ENCODE measurements at regions not wholly inside any gene's neighbourhood (a gene's known extent, or its start where the extent isn't known, plus 50 kb on each side); places are given as distances from the start of the nearest gene placed in this dataset.

DNA sequence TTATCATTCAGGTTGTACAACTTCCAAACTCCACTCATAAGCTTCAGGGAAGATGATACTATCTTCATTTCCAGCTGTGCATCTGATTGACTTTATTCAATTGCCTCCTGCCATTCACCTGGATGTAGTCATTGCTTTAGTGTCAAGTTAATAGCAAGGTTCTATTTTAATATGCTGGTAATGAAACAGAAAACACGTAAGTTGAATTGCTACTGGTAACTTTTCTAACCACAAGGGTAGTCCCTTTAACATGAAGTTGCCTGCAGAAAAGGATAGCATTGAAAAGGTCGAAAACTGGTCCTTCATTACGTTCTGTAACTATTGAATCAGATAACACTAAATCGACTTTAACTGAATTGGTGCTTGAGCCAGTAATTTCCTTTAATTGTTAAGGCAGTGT lies 459.4 kb upstream of the CDH6 start:
- peaks cover 0 to 6% of the 10 kb centered on the region in 2 donors for H3K9me3 ChIP-seq (ENCODE audit: control insufficient read depth in 1 of 2, low read length in 2 of 2)
- H3K27ac ChIP-seq (ENCODE audit: low read length): no peak overlapping the region
- no peaks in the 10 kb centered on the region for H3K27me3 ChIP-seq (ENCODE audit: low read depth, low read length)
- H3K4me3 ChIP-seq (ENCODE audit: low read depth in 1 of 2, low read length in 2 of 2): no peak overlapping the region
- no peaks in the 10 kb centered on the region for H3K36me3 ChIP-seq (ENCODE audit: control insufficient read depth in 1 of 2, insufficient read depth in 2 of 2, low read length in 2 of 2)
- no peaks in the 10 kb centered on the region for H3K4me1 ChIP-seq (ENCODE audit: control insufficient read depth in 1 of 2, insufficient read depth in 2 of 2, low read length in 2 of 2)

DNA sequence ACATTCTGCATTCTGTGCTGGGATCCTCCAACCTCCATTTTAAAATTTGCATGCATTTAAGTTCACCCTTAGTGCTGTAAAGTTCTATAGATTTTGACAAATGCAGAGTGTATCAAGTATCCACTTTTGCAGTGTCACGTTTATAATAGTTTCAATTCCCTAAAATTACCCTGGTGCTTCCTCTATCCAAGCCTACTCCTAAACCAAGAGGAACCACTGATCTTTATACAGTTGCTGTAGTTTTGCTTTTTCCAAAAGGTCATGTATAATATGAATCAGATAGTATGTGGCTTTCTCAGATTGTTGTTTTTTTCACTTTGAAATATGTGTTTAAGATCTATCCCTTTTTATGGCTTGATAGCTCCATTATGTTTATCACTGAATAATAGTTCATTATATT lies 468.4 kb upstream of the CDH6 start:
- Histone ChIP-seq H3K27ac (ENCODE audit: low read length) (no peak overlapping the region), H3K4me3 (ENCODE audit: low read depth in 1 of 2, low read length in 2 of 2) (no peak overlapping the region), H3K9me3 (ENCODE audit: control insufficient read depth in 1 of 2, low read length in 2 of 2) (peaks cover 0 to 5% of the 10 kb centered on the region in 2 donors), H3K27me3 (ENCODE audit: low read depth, low read length) (no peaks in the 10 kb centered on the region), H3K4me1 (ENCODE audit: control insufficient read depth in 1 of 2, insufficient read depth in 2 of 2, low read length in 2 of 2) (no peaks in the 10 kb centered on the region), H3K36me3 (ENCODE audit: control insufficient read depth in 1 of 2, insufficient read depth in 2 of 2, low read length in 2 of 2) (no peaks in the 10 kb centered on the region)

DNA sequence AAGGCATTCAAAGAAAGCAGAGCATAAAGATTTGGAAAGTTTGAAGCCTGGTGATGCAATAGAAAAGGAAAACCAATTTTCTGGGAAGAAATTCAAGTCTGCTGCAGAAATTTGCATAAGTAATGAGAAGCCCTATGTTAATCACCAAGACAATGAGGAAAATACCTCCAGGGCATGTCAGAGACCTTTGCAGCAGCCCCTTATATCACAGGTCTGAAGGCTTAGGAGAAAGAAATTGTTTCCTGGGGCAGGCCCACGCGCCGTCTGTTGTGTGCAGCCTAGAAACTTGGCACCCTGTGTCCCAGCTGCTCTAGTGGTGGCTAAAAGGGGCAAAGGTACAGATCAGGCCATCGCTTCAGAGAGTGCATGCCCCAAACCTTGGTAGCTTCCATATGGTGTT lies 495.3 kb upstream of the CDH6 start:
- H3K4me1 ChIP-seq (ENCODE audit: control insufficient read depth in 1 of 2, insufficient read depth in 2 of 2, low read length in 2 of 2): no peaks in the 10 kb centered on the region
- H3K4me3 ChIP-seq (ENCODE audit: low read depth in 1 of 2, low read length in 2 of 2): no peak overlapping the region
- no peak overlapping the region for H3K27ac ChIP-seq (ENCODE audit: low read length)
- H3K27me3 ChIP-seq (ENCODE audit: low read depth, low read length): no peaks in the 10 kb centered on the region
- no peaks in the 10 kb centered on the region for H3K9me3 ChIP-seq (ENCODE audit: control insufficient read depth in 1 of 2, low read length in 2 of 2)
- no peaks in the 10 kb centered on the region for H3K36me3 ChIP-seq (ENCODE audit: control insufficient read depth in 1 of 2, insufficient read depth in 2 of 2, low read length in 2 of 2)

DNA sequence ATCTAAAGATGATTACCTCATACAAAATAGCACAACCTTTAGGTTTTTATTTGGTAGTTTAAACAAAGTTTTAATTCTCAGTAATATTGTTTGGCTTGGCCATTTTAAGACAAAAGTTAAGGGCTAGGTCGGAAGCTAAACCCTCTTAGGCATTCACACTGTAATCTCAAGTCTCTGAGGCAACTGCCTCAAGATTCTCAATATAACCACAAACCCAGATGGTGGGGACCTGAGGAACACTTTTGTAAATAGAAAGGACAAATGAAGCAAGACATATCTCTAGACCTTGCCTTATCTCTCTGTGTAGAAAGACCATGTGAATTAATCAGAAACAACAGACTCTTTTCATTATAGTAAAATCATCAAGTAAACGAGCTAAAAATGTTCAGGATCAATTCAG lies 500.2 kb upstream of the CDH6 start:
- H3K36me3 ChIP-seq (ENCODE audit: control insufficient read depth in 1 of 2, insufficient read depth in 2 of 2, low read length in 2 of 2): no peaks in the 10 kb centered on the region
- H3K4me1 ChIP-seq (ENCODE audit: control insufficient read depth in 1 of 2, insufficient read depth in 2 of 2, low read length in 2 of 2): no peaks in the 10 kb centered on the region
- no peak overlapping the region for H3K4me3 ChIP-seq (ENCODE audit: low read depth in 1 of 2, low read length in 2 of 2)
- H3K27ac ChIP-seq (ENCODE audit: low read length): no peak overlapping the region
- H3K27me3 ChIP-seq (ENCODE audit: low read depth, low read length): no peaks in the 10 kb centered on the region
- H3K9me3 ChIP-seq (ENCODE audit: control insufficient read depth in 1 of 2, low read length in 2 of 2): no peaks in the 10 kb centered on the region

DNA sequence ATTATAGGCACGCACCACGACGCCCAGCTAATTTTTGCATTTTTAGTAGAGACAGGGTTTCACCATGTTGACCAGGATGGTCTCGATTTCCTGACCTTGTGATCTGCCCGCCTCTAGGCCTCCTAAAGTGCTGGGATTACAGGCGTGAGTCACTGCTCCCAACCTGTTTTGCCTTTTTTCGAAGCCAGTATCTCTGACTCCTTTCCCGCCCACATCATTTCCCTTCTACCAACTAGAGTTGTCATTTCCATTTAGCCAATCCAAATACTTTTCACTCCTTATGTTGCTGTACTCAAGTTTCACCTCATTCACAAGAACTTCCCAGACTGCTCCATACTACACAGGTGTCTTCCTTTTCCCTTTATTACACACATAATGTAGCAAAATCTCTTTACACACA lies 502.6 kb upstream of the CDH6 start:
- H3K36me3 ChIP-seq (ENCODE audit: control insufficient read depth in 1 of 2, insufficient read depth in 2 of 2, low read length in 2 of 2): no peaks in the 10 kb centered on the region
- no peaks in the 10 kb centered on the region for H3K9me3 ChIP-seq (ENCODE audit: control insufficient read depth in 1 of 2, low read length in 2 of 2)
- no peak overlapping the region for H3K4me3 ChIP-seq (ENCODE audit: low read depth in 1 of 2, low read length in 2 of 2)
- no peak overlapping the region for H3K27ac ChIP-seq (ENCODE audit: low read length)
- no peaks in the 10 kb centered on the region for H3K4me1 ChIP-seq (ENCODE audit: control insufficient read depth in 1 of 2, insufficient read depth in 2 of 2, low read length in 2 of 2)
- no peaks in the 10 kb centered on the region for H3K27me3 ChIP-seq (ENCODE audit: low read depth, low read length)

DNA sequence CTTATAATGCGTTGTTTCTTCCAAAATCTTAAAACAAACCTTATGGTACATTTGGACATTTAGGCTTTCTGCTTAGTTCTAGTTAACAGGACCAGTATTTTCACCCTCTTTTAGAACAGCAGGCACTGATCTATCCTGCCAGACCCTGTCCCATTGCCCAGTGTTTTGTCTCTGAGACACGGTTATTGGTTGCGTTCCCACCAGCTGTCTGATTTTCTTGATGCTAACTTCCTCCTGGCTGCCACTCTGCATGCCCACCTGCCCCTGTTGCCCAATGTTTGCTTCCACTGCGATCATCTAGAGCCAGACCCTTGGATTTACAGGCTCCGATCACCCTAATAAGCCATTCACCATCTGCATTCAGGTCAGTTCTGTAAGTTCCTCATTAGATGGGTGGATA lies 506.0 kb upstream of the CDH6 start:
- Histone ChIP-seq H3K4me3 (ENCODE audit: low read depth in 1 of 2, low read length in 2 of 2) (no peak overlapping the region), H3K27ac (ENCODE audit: low read length) (no peak overlapping the region), H3K36me3 (ENCODE audit: control insufficient read depth in 1 of 2, insufficient read depth in 2 of 2, low read length in 2 of 2) (no peaks in the 10 kb centered on the region), H3K4me1 (ENCODE audit: control insufficient read depth in 1 of 2, insufficient read depth in 2 of 2, low read length in 2 of 2) (no peaks in the 10 kb centered on the region), H3K9me3 (ENCODE audit: control insufficient read depth in 1 of 2, low read length in 2 of 2) (no peaks in the 10 kb centered on the region), H3K27me3 (ENCODE audit: low read depth, low read length) (no peaks in the 10 kb centered on the region)

DNA sequence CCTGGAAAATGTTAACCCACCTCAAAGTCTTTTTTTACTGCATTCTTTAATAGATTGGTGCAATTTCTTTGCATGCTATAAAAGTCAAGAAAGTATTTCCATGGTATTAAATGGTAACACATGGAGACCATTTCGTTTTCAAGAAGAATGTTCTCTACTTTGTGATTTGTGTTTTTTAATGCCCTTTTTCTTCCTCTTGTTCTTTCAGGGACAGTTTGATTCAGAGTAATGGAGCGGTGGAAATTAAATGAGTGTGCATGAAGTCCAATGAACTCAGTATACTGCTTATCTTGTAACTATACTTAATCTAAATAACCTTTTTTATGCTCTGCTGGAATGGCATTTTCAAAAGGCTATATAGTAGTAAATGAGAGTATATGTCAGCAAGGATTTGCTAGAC lies 507.0 kb upstream of the CDH6 start:
- no peaks in the 10 kb centered on the region for H3K27me3 ChIP-seq (ENCODE audit: low read depth, low read length)
- no peak overlapping the region for H3K4me3 ChIP-seq (ENCODE audit: low read depth in 1 of 2, low read length in 2 of 2)
- no peaks in the 10 kb centered on the region for H3K36me3 ChIP-seq (ENCODE audit: control insufficient read depth in 1 of 2, insufficient read depth in 2 of 2, low read length in 2 of 2)

DNA sequence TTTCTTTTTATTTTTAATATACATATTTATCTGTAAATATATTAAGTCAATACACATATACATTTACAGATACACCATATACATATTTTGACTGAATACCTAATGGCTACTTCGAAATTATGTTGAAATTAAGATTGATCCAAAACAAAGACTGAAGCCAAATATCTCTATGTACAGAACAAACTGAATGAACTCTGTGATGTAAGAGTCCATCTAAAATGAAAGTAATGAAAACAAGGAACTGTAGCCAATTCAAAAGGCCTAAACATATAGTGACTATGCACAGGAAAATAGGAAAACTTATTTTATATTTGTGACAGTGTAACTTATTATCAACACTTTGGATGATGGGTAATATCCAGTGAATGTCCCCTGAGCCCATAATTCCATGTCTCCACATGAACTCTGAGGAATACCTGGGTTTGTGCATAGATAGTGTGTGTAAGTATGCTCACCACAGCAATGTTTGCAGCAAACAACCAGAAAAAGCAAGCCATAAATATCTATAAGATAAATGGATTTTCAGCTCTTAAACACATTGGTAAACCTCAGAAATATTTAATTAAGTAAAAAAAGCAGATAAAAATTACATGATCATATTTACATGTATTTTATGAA lies 517.2 kb upstream of the CDH6 start:
- H3K27ac ChIP-seq (ENCODE audit: low read length): no peak overlapping the region
- H3K36me3 ChIP-seq (ENCODE audit: control insufficient read depth in 1 of 2, insufficient read depth in 2 of 2, low read length in 2 of 2): no peaks in the 10 kb centered on the region
- H3K9me3 ChIP-seq (ENCODE audit: control insufficient read depth in 1 of 2, low read length in 2 of 2): peaks cover 0 to 9% of the 10 kb centered on the region in 2 donors
- no peaks in the 10 kb centered on the region for H3K4me1 ChIP-seq (ENCODE audit: control insufficient read depth in 1 of 2, insufficient read depth in 2 of 2, low read length in 2 of 2)
- H3K4me3 ChIP-seq (ENCODE audit: low read depth in 1 of 2, low read length in 2 of 2): no peak overlapping the region
- H3K27me3 ChIP-seq (ENCODE audit: low read depth, low read length): no peaks in the 10 kb centered on the region

More for the DNA sequence above, 507.0 kb upstream of the CDH6 start:
- Histone ChIP-seq H3K4me1 (ENCODE audit: control insufficient read depth in 1 of 2, insufficient read depth in 2 of 2, low read length in 2 of 2) (no peaks in the 10 kb centered on the region), H3K27ac (ENCODE audit: low read length) (no peak overlapping the region), H3K9me3 (ENCODE audit: control insufficient read depth in 1 of 2, low read length in 2 of 2) (no peaks in the 10 kb centered on the region)

DNA sequence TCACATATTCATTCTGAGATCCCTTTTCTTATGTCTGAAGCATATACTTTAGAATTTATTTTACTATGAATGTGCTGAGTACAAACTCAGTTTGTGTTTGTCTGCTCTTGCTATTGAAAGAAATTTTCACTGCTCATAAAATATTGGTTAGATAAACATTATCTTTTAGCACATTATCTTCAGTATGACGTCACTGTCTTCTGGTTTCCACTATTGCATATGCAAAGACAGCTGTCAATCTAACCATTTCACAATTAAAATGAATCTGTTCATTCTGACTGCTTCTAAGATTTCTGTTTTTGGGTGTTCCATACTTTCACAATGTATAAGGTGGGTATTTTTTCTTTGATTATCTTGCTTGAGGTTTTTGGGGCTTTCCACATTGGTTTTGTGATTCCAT lies 526.2 kb upstream of the CDH6 start:
- H3K27me3 ChIP-seq (ENCODE audit: low read depth, low read length): no peaks in the 10 kb centered on the region
- H3K9me3 ChIP-seq (ENCODE audit: control insufficient read depth in 1 of 2, low read length in 2 of 2): peaks cover 0 to 3% of the 10 kb centered on the region in 2 donors
- no peak overlapping the region for H3K4me3 ChIP-seq (ENCODE audit: low read depth in 1 of 2, low read length in 2 of 2)
- H3K4me1 ChIP-seq (ENCODE audit: control insufficient read depth in 1 of 2, insufficient read depth in 2 of 2, low read length in 2 of 2): no peaks in the 10 kb centered on the region
- H3K27ac ChIP-seq (ENCODE audit: low read length): no peak overlapping the region
- H3K36me3 ChIP-seq (ENCODE audit: control insufficient read depth in 1 of 2, insufficient read depth in 2 of 2, low read length in 2 of 2): no peaks in the 10 kb centered on the region

DNA sequence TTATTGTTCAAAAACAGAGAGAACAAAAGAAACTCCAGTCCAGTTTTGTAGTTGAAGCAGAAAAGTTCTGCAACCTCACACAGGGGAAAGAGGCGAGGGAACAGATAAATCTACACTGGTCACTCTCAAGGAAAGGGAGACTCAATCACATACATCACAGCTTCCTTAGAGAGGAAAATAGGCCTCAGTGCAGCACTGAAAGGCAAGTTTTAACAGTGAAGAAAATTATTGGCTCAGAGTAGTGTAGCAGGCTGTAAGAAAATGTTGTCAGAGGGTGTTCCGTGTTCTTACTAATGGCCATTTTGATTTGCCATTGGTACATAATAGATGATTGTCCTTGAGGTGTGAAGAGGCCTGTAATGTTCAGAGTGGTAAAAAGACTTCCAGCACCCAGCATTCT lies 530.0 kb upstream of the CDH6 start:
- Histone ChIP-seq H3K27me3 (ENCODE audit: low read depth, low read length) (no peaks in the 10 kb centered on the region), H3K4me1 (ENCODE audit: control insufficient read depth in 1 of 2, insufficient read depth in 2 of 2, low read length in 2 of 2) (no peaks in the 10 kb centered on the region), H3K4me3 (ENCODE audit: low read depth in 1 of 2, low read length in 2 of 2) (no peak overlapping the region), H3K9me3 (ENCODE audit: control insufficient read depth in 1 of 2, low read length in 2 of 2) (no peaks in the 10 kb centered on the region), H3K36me3 (ENCODE audit: control insufficient read depth in 1 of 2, insufficient read depth in 2 of 2, low read length in 2 of 2) (no peaks in the 10 kb centered on the region), H3K27ac (ENCODE audit: low read length) (no peak overlapping the region)

DNA sequence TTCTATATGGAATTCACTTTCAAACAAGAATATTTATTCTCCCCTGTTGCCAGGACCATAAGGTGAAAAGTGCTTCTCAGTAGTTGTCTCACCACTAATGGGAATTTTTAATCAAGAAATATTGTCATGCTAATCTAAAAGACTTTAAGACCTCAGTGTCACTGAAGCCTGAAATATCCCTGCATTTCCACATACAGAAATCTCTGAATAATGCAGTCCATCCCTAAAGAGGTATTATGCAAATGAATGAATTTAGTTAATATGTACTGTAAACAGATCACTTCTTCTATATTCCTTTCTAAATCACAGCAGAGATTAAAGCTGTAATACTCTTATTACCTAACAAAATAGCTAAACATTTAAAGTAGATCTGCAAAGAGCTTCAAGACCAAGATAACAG lies 531.1 kb upstream of the CDH6 start:
- Histone ChIP-seq H3K27ac (ENCODE audit: low read length) (no peak overlapping the region), H3K4me3 (ENCODE audit: low read depth in 1 of 2, low read length in 2 of 2) (no peak overlapping the region), H3K4me1 (ENCODE audit: control insufficient read depth in 1 of 2, insufficient read depth in 2 of 2, low read length in 2 of 2) (no peaks in the 10 kb centered on the region), H3K27me3 (ENCODE audit: low read depth, low read length) (no peaks in the 10 kb centered on the region), H3K36me3 (ENCODE audit: control insufficient read depth in 1 of 2, insufficient read depth in 2 of 2, low read length in 2 of 2) (no peaks in the 10 kb centered on the region), H3K9me3 (ENCODE audit: control insufficient read depth in 1 of 2, low read length in 2 of 2) (no peaks in the 10 kb centered on the region)

DNA sequence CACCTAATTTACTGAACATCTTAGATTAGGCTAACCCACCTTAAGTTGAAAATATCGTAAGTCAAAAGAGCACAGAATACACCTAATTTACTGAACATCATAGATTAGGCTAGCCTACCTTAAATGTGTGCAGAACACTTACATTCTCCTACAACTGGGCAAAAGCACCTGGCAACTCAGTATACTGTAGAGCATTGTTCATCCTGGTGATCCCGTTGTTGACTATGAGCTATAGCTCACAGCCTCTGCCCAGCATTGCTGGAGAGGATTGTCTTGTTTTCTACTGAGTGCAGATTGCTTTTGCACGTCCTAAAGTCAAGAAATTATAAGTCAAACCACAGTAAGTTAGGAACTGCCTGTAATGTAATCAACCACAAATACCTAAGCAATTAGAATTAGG lies 531.8 kb upstream of the CDH6 start:
- Histone ChIP-seq H3K9me3 (ENCODE audit: control insufficient read depth in 1 of 2, low read length in 2 of 2) (no peaks in the 10 kb centered on the region), H3K4me1 (ENCODE audit: control insufficient read depth in 1 of 2, insufficient read depth in 2 of 2, low read length in 2 of 2) (no peaks in the 10 kb centered on the region), H3K36me3 (ENCODE audit: control insufficient read depth in 1 of 2, insufficient read depth in 2 of 2, low read length in 2 of 2) (no peaks in the 10 kb centered on the region), H3K27me3 (ENCODE audit: low read depth, low read length) (no peaks in the 10 kb centered on the region), H3K27ac (ENCODE audit: low read length) (no peak overlapping the region), H3K4me3 (ENCODE audit: low read depth in 1 of 2, low read length in 2 of 2) (no peak overlapping the region)

All from muscle layer of duodenum (tissue), 2 donors.